Common myeloid progenitor, CD34-positive (primary cell): ENCODE measurements at regions not wholly inside any gene's neighbourhood (a gene's known extent, or its start where the extent isn't known, plus 50 kb on each side); places are given as distances from the start of the nearest gene placed in this dataset.

ENCODE experiments used
- CTCF ChIA-PET: fragments of 350-600 bp; sonication (Branson Sonifier 250); formaldehyde crosslinking; loops from one replicate; lab custom pipeline; 2021; ENCODE audit warnings: antibody characterized with exemption; lab: Charles Lee
- POLR2A ChIA-PET: fragments of 350-600 bp; sonication (Branson Sonifier 250); formaldehyde crosslinking; loops from one replicate; lab custom pipeline; 2021; ENCODE audit warnings: antibody characterized with exemption; lab: Charles Lee
- DNase-seq, 3 donors: peaks; one replicate each; pipeline versions ENCODE4 v3.0.0 to v3.0.0-alpha.2; 2013
- H3K27ac ChIP-seq, 2 experiments: 1 replicate in 1 of 2; 2 replicates in 1 of 2; pipeline ENCODE4 v1.7.0; 2013; ENCODE audit warnings: inconsistent platforms in 2 of 2, low read length in 2 of 2, mild to moderate bottlenecking in 2 of 2, low read depth in 1 of 2, moderate library complexity in 1 of 2; ENCODE audit not compliant: severe bottlenecking in 2 of 2, insufficient read depth in 1 of 2, poor library complexity in 1 of 2
- H3K27me3 ChIP-seq, 5 experiments: replicated peaks in 2 of 5; 1 replicate in 3 of 5; 2 replicates in 2 of 5; pipeline versions ENCODE4 v1.6.1 to v1.7.0; 2013; ENCODE audit warnings: low read length in 4 of 5, mild to moderate bottlenecking in 2 of 5, moderate library complexity in 2 of 5, inconsistent platforms in 1 of 5; ENCODE audit not compliant: insufficient read depth in 5 of 5, control insufficient read depth in 4 of 5
- H3K36me3 ChIP-seq, 4 experiments: 1 replicate in 2 of 4; 2 replicates in 2 of 4; pipeline versions ENCODE4 v1.6.1 to v1.7.0; 2013; ENCODE audit warnings: low read length in 3 of 4, control low read depth in 1 of 4, mild to moderate bottlenecking in 1 of 4; ENCODE audit not compliant: control insufficient read depth in 4 of 4, insufficient read depth in 4 of 4
- H3K4me1 ChIP-seq, 4 experiments: 1 replicate in 3 of 4; 2 replicates in 1 of 4; pipeline versions ENCODE4 v1.6.1 to v1.7.1; 2013; ENCODE audit warnings: low read length in 3 of 4, mild to moderate bottlenecking in 3 of 4, control low read depth in 1 of 4, inconsistent platforms in 1 of 4, moderate library complexity in 1 of 4; ENCODE audit not compliant: control insufficient read depth in 4 of 4, insufficient read depth in 4 of 4; ENCODE audit errors: control extremely low read depth in 1 of 4
- H3K4me3 ChIP-seq, 7 experiments: 1 replicate in 4 of 7; 2 replicates in 3 of 7; pipeline versions ENCODE4 v1.5.1 to v1.7.0; 2013; ENCODE audit warnings: mild to moderate bottlenecking in 7 of 7, low read length in 6 of 7, moderate library complexity in 6 of 7, inconsistent platforms in 2 of 7, low read depth in 2 of 7, control low read depth in 1 of 7; ENCODE audit not compliant: insufficient read depth in 4 of 7, control insufficient read depth in 1 of 7; ENCODE audit errors: extremely low read depth in 1 of 7
- H3K9me3 ChIP-seq, 5 experiments: 1 replicate in 4 of 5; 2 replicates in 1 of 5; pipeline versions ENCODE4 v1.6.1 to v1.7.1; 2013; ENCODE audit warnings: low read length in 4 of 5, mild to moderate bottlenecking in 2 of 5, inconsistent platforms in 1 of 5, low read depth in 1 of 5, moderate library complexity in 1 of 5; ENCODE audit not compliant: control insufficient read depth in 4 of 5, insufficient read depth in 2 of 5; ENCODE audit errors: control extremely low read depth in 1 of 5
- WGBS: methylation state at CpG from one replicate; pipeline ENCODE4 v1.1.5; 2013; ENCODE audit not compliant: insufficient coverage; 5-methylcytosine and 5-hydroxymethylcytosine counted together

- no peaks in the 10 kb centered on the region for H3K36me3 ChIP-seq
- DNase-seq, result no peak
- H3K4me1 ChIP-seq, result peaks cover 0 to 12% (median 5%) of the 10 kb centered on the region in 4 experiments
- WGBS, result 28% methylated on average over 2 of the region's 4 CpGs
- H3K4me3 ChIP-seq, result no peak overlapping the region
- ChIA-PET POLR2A (no interaction called here), CTCF (interaction anchor here (0.7 kb wide), 1 partner anchor 127 kb away, joined by 3 read pairs; no protein-coding TSS in a partner anchor)
- H3K9me3 ChIP-seq, result peaks cover 0 to 2% (median 0%) of the 10 kb centered on the region in 5 experiments
- H3K27ac ChIP-seq, result no peak overlapping the region
- H3K27me3 ChIP-seq, result peaks cover 3 to 61% (median 22%) of the 10 kb centered on the region in 5 experiments
These were observed 615.8 kb downstream of the BNC2 start for GRCh38 chr9:16254674-16255073.

DNA sequence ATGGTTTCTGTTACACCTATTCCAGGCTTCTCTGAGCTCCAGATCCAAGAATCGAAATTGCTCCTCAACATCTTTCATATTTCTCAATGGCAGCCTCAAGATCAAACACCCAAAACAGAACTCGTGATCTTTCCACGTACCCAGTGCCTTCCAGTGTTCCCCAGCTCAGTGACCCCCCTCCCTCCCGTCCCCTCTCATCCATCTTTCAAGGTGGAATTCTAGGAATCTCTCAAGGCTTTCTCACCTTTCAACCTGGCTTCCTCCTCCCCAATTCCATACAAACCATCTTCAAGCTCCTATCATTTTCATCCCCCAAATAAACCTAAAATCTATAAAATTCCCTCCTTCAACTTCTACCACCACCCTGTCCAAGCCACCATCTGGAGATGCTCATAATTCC lies 615.3 kb downstream of the BNC2 start:
- Histone ChIP-seq H3K36me3 (no peaks in the 10 kb centered on the region), H3K9me3 (peaks cover 0 to 2% (median 0%) of the 10 kb centered on the region in 5 experiments), H3K4me1 (peaks cover 0 to 12% (median 5%) of the 10 kb centered on the region in 4 experiments), H3K4me3 (no peak overlapping the region), H3K27ac (no peak overlapping the region), H3K27me3 (peaks cover 3 to 62% (median 23%) of the 10 kb centered on the region in 5 experiments)
- no peak for DNase-seq
- WGBS, result 86% methylated on average over 4 of the region's 4 CpGs
- POLR2A ChIA-PET, result no interaction called here
- CTCF ChIA-PET, result interaction anchor here (0.7 kb wide), 1 partner anchor 127 kb away, joined by 3 read pairs; no protein-coding TSS in a partner anchor

DNA sequence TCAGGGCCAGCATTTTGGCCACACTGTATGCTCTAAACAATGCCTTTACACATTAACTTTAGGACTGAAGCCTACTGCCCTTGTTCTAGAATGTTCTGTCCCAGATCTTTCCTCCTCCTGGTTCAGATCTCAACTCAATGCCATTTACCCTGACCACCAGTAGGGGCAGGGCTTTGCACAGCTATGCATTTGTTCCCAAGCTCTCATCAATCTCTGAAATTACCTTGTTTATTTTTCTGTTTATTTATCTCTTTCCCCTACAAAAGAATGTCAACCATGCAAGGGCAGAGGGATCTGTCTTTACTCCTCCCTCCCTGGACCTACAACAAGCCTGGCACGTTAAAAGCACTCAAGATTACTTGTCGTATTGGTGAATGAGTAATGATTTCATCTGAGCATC lies 612.9 kb downstream of the BNC2 start:
- Histone ChIP-seq H3K4me3 (no peak overlapping the region), H3K27me3 (peaks cover 3 to 79% (median 34%) of the 10 kb centered on the region in 5 experiments), H3K9me3 (no peaks in the 10 kb centered on the region), H3K36me3 (no peaks in the 10 kb centered on the region), H3K27ac (no peak overlapping the region), H3K4me1 (peaks cover 2 to 15% (median 6%) of the 10 kb centered on the region in 4 experiments)
- ChIA-PET CTCF (interaction anchor here (0.8 to 1.0 kb wide), 2 partner anchors 12 kb away, joined by 3 to 4 read pairs; no protein-coding TSS in a partner anchor), POLR2A (no interaction called here)
- WGBS, result 58% methylated on average over 2 of the region's 2 CpGs
- DNase-seq, result peak in 2 of 3 donors; percentile 9 to 11

- Histone ChIP-seq H3K4me1 (peaks cover 2 to 21% (median 9%) of the 10 kb centered on the region in 4 experiments), H3K36me3 (no peaks in the 10 kb centered on the region), H3K4me3 (no peak overlapping the region), H3K27ac (no peak overlapping the region), H3K9me3 (no peaks in the 10 kb centered on the region), H3K27me3 (peaks cover 3 to 80% (median 34%) of the 10 kb centered on the region in 5 experiments)
- CTCF ChIA-PET, result interaction anchor here (0.8 to 1.0 kb wide), 3 partner anchors 9 to 13 kb away, joined by 3 to 4 read pairs (median 3); no protein-coding TSS in a partner anchor
- 91% methylated on average over 12 of the region's 12 CpGs for WGBS
- POLR2A ChIA-PET, result no interaction called here
- no peak for DNase-seq
These were observed 612.3 kb downstream of the BNC2 start for GRCh38 chr9:16258191-16258590.

DNA sequence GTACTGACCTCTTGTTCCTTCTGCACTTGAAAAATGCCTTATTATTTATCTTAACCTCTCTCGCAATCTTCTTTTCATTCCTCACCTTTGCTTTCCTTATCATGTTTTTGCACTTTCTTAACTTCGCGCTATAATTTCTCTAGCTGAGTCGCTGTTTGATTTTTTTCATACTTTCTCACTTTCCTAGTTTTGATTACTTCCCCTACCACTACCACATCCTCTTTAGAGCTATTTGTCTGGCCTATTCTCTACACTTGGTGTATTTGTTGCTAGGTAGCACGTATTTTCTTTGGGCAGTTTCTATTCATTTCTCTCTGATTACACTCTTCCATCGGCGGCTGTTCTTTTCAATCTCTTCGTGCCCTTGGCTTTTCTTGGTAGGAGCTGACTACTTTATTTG lies 611.8 kb downstream of the BNC2 start:
- peak; percentile 34 to 89 (median 84) for DNase-seq
- Histone ChIP-seq H3K4me1 (peaks cover 2 to 22% (median 10%) of the 10 kb centered on the region in 4 experiments), H3K27me3 (peaks cover 3 to 79% (median 34%) of the 10 kb centered on the region in 5 experiments), H3K4me3 (peak overlapping the region in 2 of 7 experiments; percentile 7 to 15), H3K9me3 (no peaks in the 10 kb centered on the region), H3K27ac (no peak overlapping the region), H3K36me3 (no peaks in the 10 kb centered on the region)
- WGBS, result 3% methylated on average over 5 of the region's 8 CpGs
- POLR2A ChIA-PET, result no interaction called here
- CTCF ChIA-PET, result interaction anchor here (1.0 kb wide), 2 partner anchors 8 to 11 kb away, joined by 3 read pairs; no protein-coding TSS in a partner anchor

GRCh38 chr9:16262477-16263261 lies 607.8 kb downstream of the BNC2 start:
- ChIA-PET CTCF (interaction anchor here (0.6 kb wide), 1 partner anchor 30 kb away, joined by 3 read pairs; no protein-coding TSS in a partner anchor), POLR2A (no interaction called here)
- peak; percentile 8 to 78 (median 74) for DNase-seq
- H3K4me1 ChIP-seq, result peaks cover 2 to 22% (median 10%) of the 10 kb centered on the region in 4 experiments
- H3K36me3 ChIP-seq, result no peaks in the 10 kb centered on the region
- peak overlapping the region in 2 of 7 experiments; percentile 34 to 41 for H3K4me3 ChIP-seq
- H3K9me3 ChIP-seq, result peaks cover 0 to 9% (median 0%) of the 10 kb centered on the region in 5 experiments
- 15% methylated on average over 9 of the region's 14 CpGs for WGBS
- peaks cover 0 to 56% (median 25%) of the 10 kb centered on the region in 5 experiments for H3K27me3 ChIP-seq
- H3K27ac ChIP-seq, result no peak overlapping the region
